GM12864 (cell line): ENCODE measurements at regions not wholly inside any gene's neighbourhood (a gene's known extent, or its start where the extent isn't known, plus 50 kb on each side); places are given as distances from the start of the nearest gene placed in this dataset.

Experiments used
- DNase-seq: peaks from one replicate; pipeline ENCODE4 v3.0.0-alpha.2; 2011; ENCODE audit warnings: low read depth
- H3K4me3 ChIP-seq: 2 replicates; pipeline ENCODE4 v1.5.1; 2011; ENCODE audit warnings: mild to moderate bottlenecking, low read depth, low read length, control low read depth
- CTCF ChIP-seq: IDR thresholded peaks from 2 replicates; pipeline ENCODE4 v1.5.1; 2011; ENCODE audit warnings: low read depth, mild to moderate bottlenecking, moderate library complexity, low read length, control low read depth, inconsistent platforms; ENCODE audit errors: missing control alignments

GRCh38 chr6:170049641-170050561, 241.0 kb downstream of the DLL1 start:
- TF ChIP-seq CTCF = no peak
- no peak for DNase-seq
- H3K4me3 ChIP-seq = no peak overlapping the region

GRCh38 chr6:170048615-170049256, 242.1 kb downstream of the DLL1 start:
- H3K4me3 ChIP-seq = no peak overlapping the region
- DNase-seq = no peak
- no peak for TF ChIP-seq CTCF

- no peak overlapping the region for H3K4me3 ChIP-seq
- no peak for TF ChIP-seq CTCF
- no peak for DNase-seq
Observed at GRCh38 chr6:170047823-170048222, 243.1 kb downstream of the DLL1 start.

- no peak for DNase-seq
- H3K4me3 ChIP-seq = no peak overlapping the region
- TF ChIP-seq CTCF = no peak
Observed at GRCh38 chr6:170046791-170047626, 243.9 kb downstream of the DLL1 start.

GRCh38 chr6:170045981-170046667, 244.8 kb downstream of the DLL1 start:
- no peak for DNase-seq
- TF ChIP-seq CTCF = no peak
- no peak overlapping the region for H3K4me3 ChIP-seq

GRCh38 chr6:170045563-170045960, 245.3 kb downstream of the DLL1 start:
- H3K4me3 ChIP-seq = no peak overlapping the region
- no peak for DNase-seq
- TF ChIP-seq CTCF = no peak
